Stimulated activated CD4-positive, alpha-beta T cell treated with anti-CD3 and anti-CD28 coated beads, TNF-alpha, amount 100 ng/mL, for 1 hour (primary cell): ENCODE measurements at regions not wholly inside any gene's neighbourhood (a gene's known extent, or its start where the extent isn't known, plus 50 kb on each side); places are given as distances from the start of the nearest gene placed in this dataset.

Source experiments
- DNase-seq, 3 donors: peaks; one replicate each; pipeline ENCODE4 v3.0.0-alpha.2; 2020; ENCODE audit warnings: low read depth in 3 of 3, low spot score in 1 of 3

- no peak for DNase-seq
Measured at GRCh38 chr7:36005876-36006275, 147.2 kb upstream of the EEPD1 start.

GRCh38 chr7:36006636-36007229, 146.3 kb upstream of the EEPD1 start:
- DNase-seq, result no peak

GRCh38 chr7:36010656-36011587, 142.1 kb upstream of the EEPD1 start:
- DNase-seq, result no peak

- no peak for DNase-seq
Measured at GRCh38 chr7:36011588-36011965, 141.5 kb upstream of the EEPD1 start.

GRCh38 chr7:36013246-36014014, 139.6 kb upstream of the EEPD1 start:
- no peak for DNase-seq

GRCh38 chr7:36014961-36015360, 138.1 kb upstream of the EEPD1 start:
- DNase-seq, result no peak

GRCh38 chr7:36015733-36016132, 137.3 kb upstream of the EEPD1 start:
- DNase-seq, result no peak

GRCh38 chr7:36016648-36017047, 136.4 kb upstream of the EEPD1 start:
- no peak for DNase-seq

GRCh38 chr7:36017111-36017510, 135.9 kb upstream of the EEPD1 start:
- DNase-seq, result no peak

GRCh38 chr7:36018816-36019484, 134.1 kb upstream of the EEPD1 start:
- DNase-seq, result no peak

GRCh38 chr7:36019538-36019937, 133.5 kb upstream of the EEPD1 start:
- DNase-seq, result no peak

GRCh38 chr7:36019980-36020379, 133.1 kb upstream of the EEPD1 start:
- DNase-seq, result no peak

GRCh38 chr7:36021367-36021766, 131.7 kb upstream of the EEPD1 start:
- no peak for DNase-seq

GRCh38 chr7:36021917-36022550, 131.0 kb upstream of the EEPD1 start:
- DNase-seq, result no peak

- DNase-seq, result no peak
Measured at GRCh38 chr7:36023033-36023560, 130.0 kb upstream of the EEPD1 start.

- no peak for DNase-seq
Measured at GRCh38 chr7:36025190-36025589, 127.9 kb upstream of the EEPD1 start.

- no peak for DNase-seq
Measured at GRCh38 chr7:36029311-36029710, 123.7 kb upstream of the EEPD1 start.

- DNase-seq, result no peak
Measured at GRCh38 chr7:36029853-36030515, 123.1 kb upstream of the EEPD1 start.

GRCh38 chr7:36032361-36032818, 120.7 kb upstream of the EEPD1 start:
- no peak for DNase-seq

GRCh38 chr7:36034020-36034419, 119.0 kb upstream of the EEPD1 start:
- no peak for DNase-seq
